ENCODE measurements at regions not wholly inside any gene's neighbourhood (a gene's known extent, or its start where the extent isn't known, plus 50 kb on each side); places are given as distances from the start of the nearest gene placed in this dataset.

DNA sequence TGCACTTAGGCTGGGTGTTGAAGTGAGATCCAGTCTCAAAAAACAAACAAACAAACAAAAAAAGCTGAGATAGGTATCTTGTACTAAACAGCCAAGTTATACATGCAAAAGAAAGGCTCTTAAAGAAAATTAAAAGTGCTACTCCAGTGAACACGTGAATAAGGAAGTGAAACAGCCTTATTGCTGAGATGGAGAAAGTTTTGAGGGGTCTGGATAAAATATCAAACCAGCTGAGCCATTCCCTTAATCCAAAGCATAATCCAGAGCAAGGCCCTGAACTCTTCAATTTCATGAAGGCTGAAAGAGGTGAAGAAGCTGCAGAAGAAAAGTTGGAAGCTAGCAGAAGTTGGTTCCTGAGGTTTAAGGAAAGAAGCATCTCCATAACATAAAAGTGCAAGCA lies 360.5 kb upstream of the DAB1 start:
- DNase-seq: no peak

DNA sequence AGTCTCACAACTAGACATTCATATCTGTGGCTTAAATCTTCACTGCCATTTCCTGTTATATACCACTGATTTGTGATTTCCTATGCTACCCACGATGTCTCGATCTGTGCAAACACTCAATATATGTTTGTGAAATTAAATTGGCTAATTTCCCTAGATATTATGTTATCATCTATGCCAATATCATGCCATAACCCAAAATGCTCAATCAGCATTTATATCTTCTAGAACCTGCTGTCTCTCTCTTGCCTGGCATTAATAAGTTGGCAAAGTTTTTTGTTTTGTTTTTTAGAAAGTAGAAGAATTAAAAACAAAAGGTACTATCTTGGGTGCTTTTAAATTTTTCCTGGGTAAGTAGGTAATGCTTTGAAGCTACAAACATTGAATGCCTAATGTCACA lies 358.5 kb upstream of the DAB1 start:
- no peak for DNase-seq

DNA sequence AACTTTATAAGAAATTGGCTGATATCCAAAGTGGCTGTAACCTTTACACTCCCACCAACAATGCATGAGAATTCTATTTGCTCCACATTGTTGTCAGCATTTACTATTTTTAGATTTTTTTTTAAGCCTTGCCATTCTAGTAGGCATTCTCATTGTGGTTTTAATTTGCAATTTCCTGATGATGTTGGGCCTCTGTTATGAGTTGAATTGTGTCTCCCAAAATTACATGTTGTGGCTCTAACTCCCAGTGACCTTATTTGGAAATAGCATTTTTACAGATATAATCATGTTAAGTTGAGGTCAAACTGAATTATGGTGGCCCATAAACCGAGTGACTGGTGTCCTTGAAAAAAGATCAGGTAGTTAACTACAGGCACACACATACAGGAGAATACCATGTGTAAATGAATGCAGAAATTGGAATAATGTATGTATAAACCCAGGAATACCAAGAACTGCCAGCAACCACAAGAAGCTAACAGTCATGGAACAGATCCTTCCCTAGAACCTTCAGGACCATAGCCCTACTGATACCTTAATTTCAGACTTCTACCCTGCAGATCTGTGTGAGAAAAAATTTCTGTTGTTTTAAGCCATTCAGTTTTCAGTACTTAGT lies 348.8 kb upstream of the DAB1 start:
- DNase-seq: no peak

DNA sequence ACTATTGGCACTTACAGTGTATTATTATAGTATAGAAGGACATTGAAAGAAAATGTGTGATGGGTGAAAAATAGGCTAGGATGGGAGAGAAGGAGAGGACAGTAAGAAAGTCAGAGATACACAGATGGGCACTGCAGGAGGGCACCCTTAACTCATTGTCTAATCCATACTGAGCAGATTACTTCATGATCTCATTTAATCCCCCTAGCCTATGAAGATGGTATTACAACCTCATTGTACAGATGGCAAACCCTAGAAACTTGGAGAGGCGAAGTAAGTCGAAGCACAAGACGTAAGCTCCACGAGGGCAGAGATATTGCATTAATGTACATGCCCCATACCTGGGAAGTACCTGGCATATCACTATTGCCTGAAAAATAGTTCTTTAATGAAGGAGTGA lies 346.9 kb upstream of the DAB1 start:
- DNase-seq: no peak

DNA sequence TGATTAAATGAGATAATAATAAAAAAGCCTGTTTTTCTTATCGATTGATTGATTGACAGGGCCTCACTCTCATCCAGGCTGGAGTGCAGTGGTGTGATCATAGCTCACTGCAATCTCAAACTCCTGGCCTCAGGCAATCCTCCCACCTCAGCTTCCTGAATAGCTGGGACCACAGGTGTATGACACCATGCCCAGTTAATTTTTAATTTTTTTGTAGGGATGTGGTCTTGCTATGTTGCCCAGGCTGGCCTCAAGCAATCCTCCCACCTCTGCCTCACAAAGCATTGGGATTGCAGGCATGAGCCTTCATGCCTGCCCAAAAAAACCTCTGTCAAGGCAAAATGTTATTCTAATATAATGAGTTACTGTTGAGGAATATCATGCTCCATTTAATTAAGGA lies 346.4 kb upstream of the DAB1 start:
- DNase-seq: no peak

DNA sequence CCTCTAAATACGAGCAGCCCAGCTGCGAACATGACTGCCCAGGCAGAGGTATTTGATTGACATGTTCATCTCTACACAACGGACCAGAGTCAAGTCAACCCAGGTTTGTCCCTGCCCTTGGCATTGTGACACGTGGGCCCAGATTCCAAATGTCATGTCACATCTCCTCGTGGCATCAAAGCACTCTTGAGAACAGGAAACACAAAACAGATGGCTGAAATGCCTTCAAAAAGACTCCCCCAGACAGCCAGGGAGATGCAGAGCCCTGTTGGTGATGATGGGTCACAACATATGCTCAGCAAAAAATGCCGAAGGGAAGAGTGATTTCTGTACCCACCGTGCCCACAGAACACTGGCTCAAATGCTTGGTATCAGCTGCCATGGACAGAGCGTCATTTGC lies 337.8 kb upstream of the DAB1 start:
- DNase-seq: no peak

DNA sequence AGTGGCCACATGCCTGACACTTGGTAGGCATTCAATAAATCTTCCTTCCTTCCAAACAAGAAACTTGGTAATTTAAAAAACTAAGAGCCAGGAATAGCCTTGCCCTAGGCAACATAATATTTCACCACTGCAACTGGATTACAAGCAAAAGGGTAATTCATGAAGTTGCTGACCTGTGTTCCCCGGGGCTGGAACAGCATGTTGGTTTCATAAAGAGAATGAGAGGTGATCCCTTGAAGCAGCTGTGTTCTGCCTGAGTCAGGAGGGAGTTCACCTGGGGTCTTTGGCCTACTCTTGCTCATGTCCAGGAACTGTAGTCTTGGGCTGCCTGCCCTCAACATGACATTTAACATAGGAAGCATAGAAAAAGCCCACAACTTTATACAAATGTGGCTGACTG lies 329.0 kb upstream of the DAB1 start:
- DNase-seq: no peak

DNA sequence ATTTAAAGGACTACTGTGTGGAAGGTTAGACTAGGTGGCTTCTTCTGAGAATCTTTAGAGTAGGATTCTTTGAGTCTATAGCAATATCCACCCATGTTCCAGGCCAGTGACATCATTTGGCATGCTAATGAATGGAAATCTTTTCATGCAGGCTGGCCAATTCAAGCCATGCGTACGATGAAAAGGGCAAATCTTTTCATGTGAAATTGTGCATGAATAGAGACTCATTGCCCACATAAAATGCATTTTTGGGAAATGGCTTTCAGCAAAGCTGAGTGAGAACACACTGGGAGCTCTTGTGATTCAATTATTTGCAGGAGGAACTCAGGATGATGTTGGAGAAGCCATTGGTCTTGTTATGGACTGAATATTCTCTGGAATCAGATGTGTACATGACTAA lies 324.9 kb upstream of the DAB1 start:
- DNase-seq: no peak

DNA sequence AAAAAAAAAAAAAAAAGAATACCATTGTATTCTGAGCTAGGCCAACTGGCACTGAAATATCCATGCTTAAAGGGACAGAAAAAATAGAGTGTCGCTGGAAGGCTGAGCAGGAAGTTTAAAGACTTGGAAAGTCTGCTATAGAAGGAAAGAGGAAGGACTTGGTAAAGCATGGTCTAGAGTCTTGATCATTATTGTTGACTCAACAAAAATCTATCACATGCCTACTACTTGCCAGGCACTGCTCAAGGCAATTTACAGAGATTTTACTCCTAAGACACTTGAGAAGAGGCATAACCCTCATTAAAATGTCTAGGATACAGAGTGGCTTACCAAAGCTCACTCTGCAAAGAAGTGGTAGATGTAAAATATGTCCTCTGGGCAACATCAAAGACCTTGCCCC lies 324.0 kb upstream of the DAB1 start:
- DNase-seq: no peak

DNA sequence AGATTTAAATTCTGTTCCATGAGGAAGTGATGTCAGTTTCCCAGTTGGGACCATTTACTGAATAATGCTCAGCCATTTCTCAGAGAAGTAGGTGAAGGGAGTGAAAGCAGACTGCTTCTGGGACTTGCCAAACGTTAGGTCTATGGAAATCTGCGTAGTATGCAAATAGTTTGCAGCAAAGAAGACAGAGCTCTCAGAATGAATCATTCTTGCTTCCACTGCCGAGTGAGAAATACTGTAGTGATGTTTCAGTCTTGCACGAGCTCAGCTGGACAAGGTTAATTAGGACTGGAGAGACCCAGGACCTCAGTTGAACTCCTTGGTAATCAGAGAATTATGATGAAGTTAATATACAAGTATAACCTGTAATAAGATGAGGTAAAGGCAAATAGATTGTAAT lies 317.7 kb upstream of the DAB1 start:
- no peak for DNase-seq

DNA sequence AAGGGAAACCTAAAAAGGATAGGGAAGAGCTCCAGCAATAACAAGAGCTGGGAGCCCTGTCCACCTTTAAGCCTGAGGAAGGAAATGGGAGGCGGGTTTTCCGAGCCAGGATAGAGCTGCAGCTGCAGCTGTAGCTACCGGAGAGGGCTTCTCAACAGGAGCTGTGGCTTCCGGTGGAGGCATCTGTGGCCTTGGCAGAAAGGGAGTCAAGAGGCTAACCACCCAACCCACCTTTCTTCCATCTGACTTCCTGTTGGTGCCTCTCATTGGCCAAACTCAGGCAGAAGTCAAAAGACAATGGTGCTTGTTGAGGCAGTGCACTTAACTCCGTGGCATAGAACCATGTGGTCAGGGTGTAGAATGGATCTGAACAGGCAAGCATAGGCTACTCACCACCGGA lies 313.1 kb upstream of the DAB1 start:
- no peak for DNase-seq

DNA sequence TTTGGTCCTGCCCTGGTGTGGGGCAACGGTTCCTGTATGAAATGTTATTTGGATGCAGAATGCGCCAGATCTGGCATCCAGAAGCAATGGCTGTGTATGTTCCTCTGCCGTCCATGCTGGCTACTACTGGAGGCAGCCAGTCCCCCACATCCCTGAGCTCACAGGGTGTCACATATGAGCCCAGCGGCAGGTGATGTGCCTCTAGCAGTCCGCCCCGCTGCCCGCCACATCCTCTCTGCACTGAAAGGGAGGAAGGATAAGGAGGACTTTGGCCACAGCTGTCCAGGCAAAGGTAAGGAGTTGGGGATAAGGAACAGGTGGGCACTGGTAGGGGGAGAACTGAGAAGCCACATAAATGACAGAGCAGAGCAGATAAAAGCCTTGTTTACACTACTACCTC lies 305.3 kb upstream of the DAB1 start:
- DNase-seq: no peak

DNA sequence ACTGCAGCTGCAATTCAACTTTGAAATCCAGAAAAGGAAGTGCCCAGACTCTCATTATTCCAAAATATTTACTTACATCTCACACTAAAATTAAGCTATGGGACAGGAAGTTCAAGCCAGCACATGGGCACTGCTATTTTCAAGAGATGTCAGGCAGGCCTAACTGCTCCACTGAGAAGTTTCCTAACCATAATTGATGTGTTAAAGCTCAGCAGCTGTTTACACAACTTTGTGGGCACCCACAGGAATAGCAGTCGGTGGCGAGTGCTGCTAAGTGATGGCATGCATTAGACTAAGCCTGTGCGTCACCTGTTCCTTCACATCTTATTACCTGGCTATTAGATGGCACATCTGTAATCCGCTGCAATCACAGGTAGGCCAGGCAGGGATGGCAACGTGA lies 303.3 kb upstream of the DAB1 start:
- no peak for DNase-seq

DNA sequence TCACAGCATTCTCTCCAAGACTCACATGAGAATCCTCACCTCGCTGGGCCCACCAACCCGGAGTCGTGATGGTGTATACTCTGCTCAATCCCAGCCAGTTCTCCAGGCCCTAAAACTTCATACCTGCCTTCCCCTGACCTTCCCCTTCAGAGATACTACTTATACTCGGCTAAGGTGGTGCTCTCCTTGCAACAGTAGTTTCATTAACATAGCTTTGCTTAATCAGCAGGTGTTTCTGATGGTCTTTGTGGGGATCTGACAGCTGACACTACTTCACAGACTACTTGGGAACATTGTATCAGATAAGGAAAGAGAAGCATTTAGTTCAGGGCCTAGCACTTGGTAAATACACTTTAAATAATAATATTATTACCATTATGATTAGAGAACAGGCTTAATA lies 301.5 kb upstream of the DAB1 start:
- DNase-seq: no peak

DNA sequence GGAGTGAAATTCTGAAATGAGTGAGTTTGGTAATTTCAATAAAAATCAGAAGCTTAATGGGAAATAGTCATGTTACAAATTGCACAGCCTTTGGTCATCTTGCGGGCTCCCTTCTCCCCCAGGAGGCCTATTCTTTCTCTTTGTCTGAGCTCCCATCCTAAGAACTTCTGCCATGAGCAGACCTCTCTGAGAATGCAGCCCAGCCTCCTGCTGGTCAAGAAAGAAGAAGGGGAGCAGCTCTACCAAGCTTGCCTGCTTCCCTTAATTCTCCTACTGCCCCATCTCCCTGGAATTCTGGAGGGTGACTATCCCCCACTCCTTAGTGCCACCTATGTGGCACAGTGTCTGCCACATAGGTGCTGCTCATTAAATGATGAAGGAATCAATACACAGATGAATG lies 300.7 kb upstream of the DAB1 start:
- DNase-seq: no peak

DNA sequence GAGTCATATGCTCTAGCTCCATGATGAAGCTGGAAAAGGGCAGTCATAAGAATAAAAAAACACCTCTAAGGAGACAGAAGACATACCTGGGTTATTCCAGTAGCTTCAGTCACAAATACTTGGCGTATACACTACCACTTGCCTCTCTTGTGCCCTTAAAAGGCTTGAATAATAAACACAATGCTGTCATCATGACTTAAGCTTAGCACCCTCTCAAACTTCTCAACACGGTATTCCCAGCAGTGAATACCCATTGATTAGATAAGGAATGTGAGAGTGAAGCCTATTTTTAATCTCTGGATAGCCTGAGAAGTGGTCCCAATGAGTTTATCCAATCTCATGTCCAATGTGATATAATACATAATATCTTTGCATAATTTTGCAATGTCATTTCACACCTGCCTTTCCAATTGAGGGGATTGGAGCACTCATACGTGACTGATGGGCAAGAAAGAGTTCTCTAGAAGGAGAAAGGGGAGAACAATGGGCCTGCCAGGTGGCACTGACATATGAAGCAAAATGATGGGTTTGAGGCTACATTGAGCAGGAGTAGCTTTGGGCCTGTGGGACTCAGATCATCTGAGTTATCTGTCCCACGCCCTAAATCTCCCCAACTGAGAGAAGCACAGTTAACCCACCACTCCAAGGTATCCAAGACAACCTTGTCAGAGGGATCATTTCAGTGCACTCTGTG lies 298.6 kb upstream of the DAB1 start:
- no peak for DNase-seq

DNA sequence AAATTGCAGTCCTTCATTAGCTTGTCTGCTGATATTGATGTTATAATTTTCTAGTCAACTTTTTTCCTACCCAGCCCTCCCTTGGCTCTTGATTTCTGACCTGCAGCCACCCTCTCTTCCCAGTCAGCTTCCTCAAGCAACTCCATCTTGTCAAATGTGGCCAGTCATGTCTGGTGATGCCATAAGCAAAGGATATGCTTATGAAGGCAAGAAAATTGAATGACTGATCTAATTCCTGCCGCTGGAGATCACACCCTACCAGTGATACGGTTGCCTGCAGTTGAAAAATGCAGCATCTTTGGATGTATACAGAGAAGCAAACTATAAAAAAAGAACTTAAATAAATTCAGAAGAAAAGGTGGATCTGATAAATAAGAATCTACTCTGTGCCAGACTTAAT lies 297.1 kb upstream of the DAB1 start:
- no peak for DNase-seq

DNA sequence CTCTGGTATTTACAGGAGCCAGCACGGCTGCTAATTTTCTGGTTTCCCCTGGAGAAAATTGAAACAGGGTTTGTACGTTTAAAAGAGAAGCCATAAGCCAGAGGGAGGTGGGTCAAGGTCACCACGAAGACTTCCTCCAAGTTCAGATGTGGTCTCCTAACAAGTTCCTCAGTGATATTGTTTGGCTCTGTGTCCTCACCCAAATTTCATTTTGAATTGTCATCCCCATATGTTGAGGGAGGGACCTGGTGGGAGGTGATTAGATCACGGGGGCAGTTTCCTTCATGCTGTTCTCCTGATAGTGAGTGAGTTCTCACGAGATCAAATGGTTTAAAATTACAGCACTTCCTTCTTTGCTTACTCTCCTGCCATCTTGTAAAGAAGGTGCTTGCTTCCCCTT lies 295.4 kb upstream of the DAB1 start:
- no peak for DNase-seq

DNA sequence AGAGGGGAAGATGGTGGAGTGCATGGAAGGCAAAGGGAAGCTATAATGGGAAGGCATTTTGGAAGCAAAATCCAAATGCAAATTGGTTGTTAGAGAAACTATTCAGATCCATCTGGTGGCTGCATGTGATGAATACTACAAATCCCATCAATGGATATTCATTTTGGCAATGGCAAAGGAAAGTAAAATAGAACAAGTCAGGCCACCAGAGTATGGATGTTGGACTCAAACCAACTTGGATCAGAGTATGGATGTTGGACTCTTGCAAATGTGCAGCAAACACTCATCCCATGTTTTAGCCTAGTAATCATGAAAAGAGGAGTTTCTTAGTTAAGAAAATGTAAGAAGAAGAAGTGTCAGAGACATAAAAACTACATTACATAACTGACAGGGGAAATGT lies 289.6 kb upstream of the DAB1 start:
- DNase-seq: no peak

DNA sequence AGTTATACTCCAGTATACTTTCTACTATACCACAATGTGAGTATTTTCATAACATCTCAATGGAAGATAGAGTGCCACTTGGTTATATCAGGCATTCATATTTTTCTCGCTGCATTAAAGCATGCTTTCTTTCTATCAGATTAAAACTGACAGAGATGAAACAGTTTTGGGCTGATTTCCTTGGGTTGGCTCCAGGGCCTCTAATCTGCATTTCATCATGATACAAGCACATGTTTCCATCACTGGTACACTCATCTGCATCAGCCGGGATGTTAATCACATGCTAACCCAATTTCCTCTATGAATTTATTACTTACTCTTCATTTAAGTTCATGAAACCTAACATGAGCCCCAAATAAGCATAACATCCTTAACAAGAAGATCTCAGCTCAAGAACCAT lies 289.0 kb upstream of the DAB1 start:
- DNase-seq: no peak

DNA sequence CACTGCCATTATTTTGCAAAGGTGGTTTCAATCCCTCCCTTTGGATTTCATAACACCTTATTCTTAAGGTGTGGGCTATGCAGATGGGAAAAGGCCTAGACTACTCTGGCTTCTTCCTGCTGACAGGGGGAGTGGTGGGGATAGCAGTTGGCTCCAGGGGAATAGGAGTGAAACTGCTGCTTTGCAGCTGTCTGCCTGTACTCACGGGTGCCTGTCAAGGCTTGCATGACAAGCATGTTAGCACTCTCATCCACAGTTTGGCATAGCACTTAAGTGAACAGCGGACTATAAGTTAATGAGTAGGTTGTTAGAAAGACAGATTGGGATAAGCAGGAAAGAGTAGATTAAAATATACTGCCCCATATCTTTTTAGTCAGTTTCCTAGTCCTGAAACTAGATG lies 287.5 kb upstream of the DAB1 start:
- no peak for DNase-seq

DNA sequence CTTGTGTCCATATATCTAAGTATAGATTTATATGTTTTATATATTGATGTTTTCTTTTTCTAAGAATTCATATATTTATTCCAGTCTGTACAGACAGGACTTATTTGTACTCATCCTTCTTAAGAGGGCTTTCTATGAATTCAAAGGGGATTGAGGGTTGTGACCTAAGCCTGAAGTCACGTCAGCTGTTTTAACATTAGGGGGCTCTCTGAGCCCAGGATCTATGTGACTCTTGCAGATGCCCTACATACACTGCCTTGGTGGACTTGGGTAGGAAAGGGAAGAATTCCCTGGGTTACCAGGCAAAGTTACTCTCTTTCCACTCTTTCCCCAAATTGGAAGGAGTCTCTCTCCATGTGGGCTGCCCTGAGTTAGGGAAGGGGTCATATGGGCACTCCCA lies 283.8 kb upstream of the DAB1 start:
- no peak for DNase-seq

DNA sequence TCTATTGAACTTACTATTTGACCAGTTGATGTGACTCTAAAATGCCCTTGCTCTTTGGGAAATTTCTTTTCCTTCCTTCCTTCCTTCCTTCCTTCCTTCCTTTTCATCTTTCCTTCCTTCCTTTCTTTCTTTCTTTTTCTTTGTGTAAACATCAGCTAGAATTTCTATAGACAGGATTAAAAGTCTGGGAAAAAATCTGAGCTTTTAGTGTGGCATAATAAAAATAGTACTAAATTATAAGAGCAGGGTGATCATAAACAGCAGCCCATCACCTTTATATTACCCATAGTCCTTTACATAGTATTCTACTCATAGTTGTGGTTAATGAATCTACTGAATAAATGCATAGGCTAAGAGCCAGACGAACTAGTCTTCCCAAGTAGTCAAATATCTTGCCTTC lies 281.0 kb upstream of the DAB1 start:
- no peak for DNase-seq

DNA sequence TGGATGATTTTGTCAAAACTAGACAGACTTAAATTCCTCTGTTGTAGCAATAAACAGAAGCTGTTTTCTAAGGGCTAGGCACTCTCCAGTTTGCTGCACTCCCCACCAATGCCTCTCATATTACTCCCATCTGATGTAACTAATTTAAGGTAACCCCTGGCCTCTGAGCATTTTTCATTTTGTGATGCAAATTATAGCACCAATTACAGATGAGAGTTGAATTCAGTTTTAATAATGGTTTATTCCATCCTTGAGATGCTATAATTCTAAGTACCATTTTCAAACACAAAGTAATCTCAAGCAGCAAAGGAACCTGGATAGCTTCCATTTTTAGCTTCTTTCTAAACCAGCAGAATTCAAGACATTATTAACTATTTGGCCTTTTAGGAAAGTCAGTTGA lies 280.4 kb upstream of the DAB1 start:
- no peak for DNase-seq

DNA sequence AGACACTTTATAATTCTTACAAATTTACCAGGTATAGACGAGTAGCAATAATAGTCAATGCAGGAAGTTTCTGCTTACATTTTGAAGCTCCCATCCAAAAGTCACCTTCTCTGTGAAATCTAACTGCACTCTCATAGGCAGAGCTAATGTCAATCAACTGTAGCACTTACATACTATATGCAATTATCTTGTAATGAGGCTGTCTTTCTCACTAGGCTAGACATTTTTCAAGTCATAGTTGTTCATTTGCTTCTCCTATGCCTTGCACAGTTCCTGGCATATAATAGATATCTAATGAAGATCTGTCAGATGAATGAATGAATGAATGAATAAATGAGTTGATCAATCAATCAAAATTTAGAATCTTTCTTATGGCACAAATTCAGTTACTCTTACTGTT lies 273.0 kb upstream of the DAB1 start:
- no peak for DNase-seq

DNA sequence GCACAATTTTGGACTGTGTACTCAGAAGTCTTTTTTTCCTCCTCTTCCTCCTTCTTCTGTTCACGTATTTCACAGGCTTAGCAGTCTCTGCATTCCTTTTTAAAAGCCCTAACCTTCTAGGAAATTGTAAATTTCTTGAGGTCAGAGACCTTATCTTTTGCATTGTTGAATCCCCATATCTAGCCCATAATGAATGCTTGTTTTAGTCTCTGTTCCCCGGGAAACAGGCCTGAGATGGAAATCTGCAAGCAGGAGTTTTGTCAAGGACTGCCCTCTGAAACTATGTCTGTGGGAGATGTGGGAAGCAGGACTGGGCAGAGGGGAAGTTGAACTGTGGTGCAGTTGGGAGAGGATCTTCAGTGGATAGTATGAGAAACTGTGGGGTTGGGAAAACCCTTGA lies 272.2 kb upstream of the DAB1 start:
- no peak for DNase-seq
